A549 (cell line): ENCODE measurements at regions not wholly inside any gene's neighbourhood (a gene's known extent, or its start where the extent isn't known, plus 50 kb on each side); places are given as distances from the start of the nearest gene placed in this dataset.

ENCODE experiments used
- CTCF ChIP-seq: fragments of >200 bp; sonication (Bioruptor Twin); formaldehyde crosslinking; IDR thresholded peaks from 3 replicates; pipeline ENCODE4 v1.5.1; 2016
- ELK1 ChIP-seq: fragments of 150-350 bp; IDR thresholded peaks from 2 replicates; pipeline ENCODE4 v1.6.1; 2014; ENCODE audit warnings: low read depth, mild to moderate bottlenecking, low read length
- EP300 ChIP-seq, 2 experiments: fragments of >200 bp; sonication (Bioruptor Twin); formaldehyde crosslinking; IDR thresholded peaks; 2 replicates in 1 of 2; 3 replicates in 1 of 2; pipeline ENCODE4 v1.6.1; 2016 to 2017
- ESRRA ChIP-seq: fragments of 150-350 bp; IDR thresholded peaks from 2 replicates; pipeline ENCODE4 v1.6.1; 2014; ENCODE audit warnings: mild to moderate bottlenecking, low read length, borderline replicate concordance
- PBX3 ChIP-seq: IDR thresholded peaks from 2 replicates; pipeline ENCODE4 v1.6.1; 2012
- PHF8 ChIP-seq: fragments of 200-600 bp; sonication (generic); IDR thresholded peaks from 2 replicates; pipeline ENCODE4 v1.6.1; 2016; ENCODE audit warnings: low read depth, mild to moderate bottlenecking, antibody characterized with exemption, moderate library complexity, borderline replicate concordance
- POLR2A ChIP-seq: IDR thresholded peaks from 2 replicates; pipeline ENCODE4 v1.6.1; 2012; ENCODE audit warnings: mild to moderate bottlenecking, low read length
- POLR2AphosphoS2 ChIP-seq: conservative IDR thresholded peaks from 2 replicates; pipeline ENCODE4 v1.6.1; 2012; ENCODE audit warnings: low read length, improper control_type of control experiment, inconsistent platforms
- REST ChIP-seq: fragments of 200-600 bp; sonication (generic); IDR thresholded peaks from 2 replicates; pipeline ENCODE4 v1.6.1; 2016; ENCODE audit warnings: antibody characterized with exemption, mild to moderate bottlenecking, moderate library complexity
- USF2 ChIP-seq: fragments of 450-650 bp; IDR thresholded peaks from 2 replicates; pipeline ENCODE4 v1.6.1; 2014; ENCODE audit warnings: antibody characterized with exemption
- ZFP36 ChIP-seq: fragments of 450-650 bp; IDR thresholded peaks from 2 replicates; pipeline ENCODE4 v1.6.1; 2014; ENCODE audit warnings: borderline replicate concordance; ENCODE audit not compliant: partially characterized antibody

- TF ChIP-seq REST (no peak), CTCF (no peak), USF2 (no peak), POLR2A (no peak), ELK1 (no peak), POLR2AphosphoS2 (no peak), ESRRA (no peak), PBX3 (no peak), EP300 (IDR thresholded peaks at IDR 0.05) (no peak), PHF8 (no peak), ZFP36 (no peak)
Measured at GRCh38 chr3:111299192-111299615, 227.6 kb downstream of the NECTIN3 start.
